Kidney (tissue), 13 donors: ENCODE measurements at regions not wholly inside any gene's neighbourhood (a gene's known extent, or its start where the extent isn't known, plus 50 kb on each side); places are given as distances from the start of the nearest gene placed in this dataset.
A peak's percentile ranks its signal among the peaks of the same experiment; 100 is the strongest.

Source experiments
- DNase-seq, 5 donors: peaks; one replicate each; pipeline ENCODE4 v3.0.0-alpha.2; 2013 to 2020
- FAIRE-seq: peaks from 2 replicates; lab custom pipeline; 2012; peaks lifted over from hg19 to GRCh38; lab: Jason Lieb, UNC
- H3K27ac ChIP-seq, 2 donors: one replicate each; pipeline ENCODE4 v1.7.0; 2013; ENCODE audit warnings: low read depth in 2 of 2, low read length in 2 of 2, inconsistent platforms in 1 of 2
- H3K27me3 ChIP-seq: one replicate; pipeline ENCODE4 v1.7.1; 2013; ENCODE audit warnings: low read length, inconsistent platforms; ENCODE audit not compliant: control insufficient read depth, insufficient read depth
- H3K36me3 ChIP-seq, 3 donors: one replicate each; pipeline versions ENCODE4 v1.7.0 to v1.7.1; 2013; ENCODE audit warnings: low read length in 3 of 3, control low read depth in 1 of 3, inconsistent platforms in 1 of 3; ENCODE audit not compliant: insufficient read depth in 3 of 3, control insufficient read depth in 2 of 3
- H3K4me1 ChIP-seq, 3 donors: one replicate each; pipeline versions ENCODE4 v1.7.0 to v1.7.1; 2013; ENCODE audit warnings: low read length in 3 of 3, inconsistent platforms in 1 of 3, low read depth in 1 of 3; ENCODE audit not compliant: control insufficient read depth in 2 of 3, insufficient read depth in 2 of 3
- H3K4me3 ChIP-seq, 3 donors: one replicate each; pipeline versions ENCODE4 v1.7.0 to v1.8.1; 2013; ENCODE audit warnings: low read length in 3 of 3, control low read depth in 1 of 3, inconsistent platforms in 1 of 3
- H3K9ac ChIP-seq, 3 donors: one replicate each; pipeline versions ENCODE4 v1.7.0 to v1.7.1; 2013; ENCODE audit warnings: low read length in 3 of 3, control low read depth in 1 of 3, inconsistent platforms in 1 of 3
- H3K9me3 ChIP-seq, 3 donors: one replicate each; pipeline versions ENCODE4 v1.7.0 to v1.7.1; 2013; ENCODE audit warnings: low read length in 3 of 3, control low read depth in 1 of 3, inconsistent platforms in 1 of 3; ENCODE audit not compliant: control insufficient read depth in 2 of 3, insufficient read depth in 1 of 3
- intact Hi-C: fragments of 100-400 bp; cut with DNase I; formaldehyde crosslinking; loops from one replicate; pipeline ENCODE4 v1.11.1; 2022
- TF ChIP-seq, protein P1 (sequence below): IDR thresholded peaks from 3 replicates; pipeline ENCODE4 v1.5.1; 2012; ENCODE audit warnings: mild to moderate bottlenecking, moderate library complexity, borderline replicate concordance; ENCODE audit not compliant: insufficient read depth; ENCODE audit errors: extremely low read depth
- donor health status: control.
- donor health status: control.
- donor health status: control.
- donor health status: control.
- donor health status: control.
- donor health status: DM: yes; HTN: yes; CAD: no.
- donor health status: Normal renal cell carcinoma (clear cell type).

DNA sequence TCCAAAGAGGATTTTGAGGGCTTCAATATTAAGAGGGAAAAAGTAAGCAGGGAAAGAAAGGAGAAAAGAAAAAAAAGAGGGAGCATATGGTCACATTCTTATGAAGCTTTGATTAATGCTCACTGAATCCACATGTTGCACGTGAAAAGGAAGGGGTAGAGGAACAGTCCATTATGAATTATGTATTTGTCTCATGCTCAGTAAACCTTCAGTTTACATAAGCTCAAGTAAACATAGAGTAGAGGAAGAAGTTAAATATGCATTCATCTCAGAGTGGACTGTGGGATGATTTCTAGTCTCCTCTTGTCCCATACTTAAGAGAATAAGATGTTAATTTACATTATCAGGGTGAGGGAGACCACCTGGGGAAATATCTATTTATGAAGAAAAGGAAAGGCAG is 334.5 kb downstream of the IPO8 start:
- Histone ChIP-seq H3K9me3 (no peaks in the 10 kb centered on the region), H3K27ac (no peak overlapping the region), H3K4me3 (no peak overlapping the region), H3K27me3 (no peaks in the 10 kb centered on the region), H3K36me3 (no peaks in the 10 kb centered on the region), H3K9ac (no peak overlapping the region), H3K4me1 (no peaks in the 10 kb centered on the region)
- intact Hi-C loops = no loop called here
- DNase-seq (no peak), FAIRE-seq (no peak)
- TF ChIP-seq, protein P1, sequence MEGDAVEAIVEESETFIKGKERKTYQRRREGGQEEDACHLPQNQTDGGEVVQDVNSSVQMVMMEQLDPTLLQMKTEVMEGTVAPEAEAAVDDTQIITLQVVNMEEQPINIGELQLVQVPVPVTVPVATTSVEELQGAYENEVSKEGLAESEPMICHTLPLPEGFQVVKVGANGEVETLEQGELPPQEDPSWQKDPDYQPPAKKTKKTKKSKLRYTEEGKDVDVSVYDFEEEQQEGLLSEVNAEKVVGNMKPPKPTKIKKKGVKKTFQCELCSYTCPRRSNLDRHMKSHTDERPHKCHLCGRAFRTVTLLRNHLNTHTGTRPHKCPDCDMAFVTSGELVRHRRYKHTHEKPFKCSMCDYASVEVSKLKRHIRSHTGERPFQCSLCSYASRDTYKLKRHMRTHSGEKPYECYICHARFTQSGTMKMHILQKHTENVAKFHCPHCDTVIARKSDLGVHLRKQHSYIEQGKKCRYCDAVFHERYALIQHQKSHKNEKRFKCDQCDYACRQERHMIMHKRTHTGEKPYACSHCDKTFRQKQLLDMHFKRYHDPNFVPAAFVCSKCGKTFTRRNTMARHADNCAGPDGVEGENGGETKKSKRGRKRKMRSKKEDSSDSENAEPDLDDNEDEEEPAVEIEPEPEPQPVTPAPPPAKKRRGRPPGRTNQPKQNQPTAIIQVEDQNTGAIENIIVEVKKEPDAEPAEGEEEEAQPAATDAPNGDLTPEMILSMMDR = no peak

DNA sequence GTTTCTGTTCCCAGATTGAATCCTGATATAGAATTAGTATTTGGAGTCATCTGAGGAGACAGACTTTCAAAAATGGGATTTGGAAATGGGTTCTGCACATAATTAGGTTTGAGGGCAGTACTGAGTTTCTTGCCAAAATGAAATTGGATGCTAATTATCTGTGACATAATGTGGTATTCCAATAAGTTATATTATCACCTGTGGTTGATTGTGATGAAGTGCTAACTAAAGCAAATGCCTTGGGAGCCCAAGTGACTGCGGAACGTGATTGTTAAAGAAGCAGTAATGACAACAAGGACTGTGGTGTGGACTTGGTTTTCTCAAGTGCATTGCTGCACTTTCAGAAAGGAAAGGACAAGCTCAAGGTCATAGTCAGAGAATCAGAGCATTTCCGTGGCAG is 337.0 kb downstream of the IPO8 start:
- Histone ChIP-seq H3K36me3 (no peaks in the 10 kb centered on the region), H3K9ac (no peak overlapping the region), H3K9me3 (no peaks in the 10 kb centered on the region), H3K27ac (no peak overlapping the region), H3K4me1 (no peaks in the 10 kb centered on the region), H3K27me3 (no peaks in the 10 kb centered on the region), H3K4me3 (no peak overlapping the region)
- TF ChIP-seq, protein P1 = no peak
- intact Hi-C loops = no loop called here
- DNase-seq = no peak
- no peak for FAIRE-seq

DNA sequence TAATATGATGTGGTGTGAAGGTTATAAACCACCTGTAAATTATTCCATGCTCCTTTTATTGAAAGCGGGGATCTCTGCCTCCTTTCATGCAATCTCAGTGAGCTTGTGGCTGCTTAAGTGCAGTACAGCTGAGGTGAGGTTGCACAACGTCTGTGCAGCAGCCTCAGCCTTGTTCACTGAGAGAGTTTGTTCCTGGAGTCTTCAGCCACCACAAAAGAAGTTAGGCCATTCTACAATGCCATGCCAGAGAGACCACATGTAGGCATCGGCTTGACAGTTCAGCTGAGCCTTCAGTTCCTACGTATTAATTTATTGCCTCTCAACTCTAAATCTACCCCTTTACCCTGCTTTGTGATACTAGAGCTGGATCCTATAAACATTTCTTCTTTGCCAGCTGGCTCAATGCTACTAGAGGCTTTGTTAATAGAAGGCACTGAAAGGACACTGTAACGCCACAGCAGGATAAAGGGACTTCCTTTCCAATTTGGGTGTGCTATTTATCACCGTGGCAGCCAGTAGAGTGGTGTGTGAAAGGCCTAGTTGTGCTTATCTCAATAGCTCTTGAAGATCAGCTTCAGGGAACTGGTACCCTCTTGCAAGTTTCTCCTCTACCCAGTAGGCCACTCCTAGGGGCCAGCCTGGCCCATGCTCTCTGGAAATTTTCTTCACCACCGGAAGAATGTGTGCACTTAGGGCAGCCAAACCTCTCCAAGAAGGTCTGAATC is 337.7 kb downstream of the IPO8 start:
- H3K9me3 ChIP-seq = no peaks in the 10 kb centered on the region
- H3K36me3 ChIP-seq = no peaks in the 10 kb centered on the region
- peak in 1 of 5 donors; percentile 5 for DNase-seq
- no peaks in the 10 kb centered on the region for H3K27me3 ChIP-seq
- no peak overlapping the region for H3K9ac ChIP-seq
- no peak overlapping the region for H3K27ac ChIP-seq
- TF ChIP-seq, protein P1 = no peak
- H3K4me1 ChIP-seq = no peaks in the 10 kb centered on the region
- intact Hi-C loops = no loop called here
- H3K4me3 ChIP-seq = no peak overlapping the region
- FAIRE-seq = no peak
